GM23338 (cell line): ENCODE measurements at regions not wholly inside any gene's neighbourhood (a gene's known extent, or its start where the extent isn't known, plus 50 kb on each side); places are given as distances from the start of the nearest gene placed in this dataset.

Experiments used
- CTCF ChIP-seq, 2 experiments: fragments of 200-600 bp in 1 of 2; sonication (generic) in 1 of 2; conservative IDR thresholded peaks; 2 replicates each; pipeline versions ENCODE4 v1.5.1 to v1.6.1; 2016 to 2017; ENCODE audit warnings: antibody characterized with exemption in 2 of 2, low read depth in 2 of 2, mild to moderate bottlenecking in 2 of 2, moderate library complexity in 1 of 2
- EZH2 ChIP-seq: fragments of 200-600 bp; sonication (generic); IDR thresholded peaks from one replicate; pipeline ENCODE4 v1.8.0; 2017; ENCODE audit warnings: antibody characterized with exemption, mild to moderate bottlenecking, low read depth; ENCODE audit not compliant: unreplicated experiment
- REST ChIP-seq: IDR thresholded peaks from one replicate; pipeline ENCODE4 v1.6.1; 2018; ENCODE audit warnings: antibody characterized with exemption; ENCODE audit not compliant: unreplicated experiment

- TF ChIP-seq CTCF (conservative IDR thresholded peaks at IDR 0.05; ENCODE audit: low read depth in 2 of 2) = no peak
- TF ChIP-seq REST = no peak
- TF ChIP-seq EZH2 = no peak
Measured at GRCh38 chr10:25869609-25870008, 64.4 kb upstream of the MYO3A start.
